Caki2 (cell line): ENCODE measurements at regions not wholly inside any gene's neighbourhood (a gene's known extent, or its start where the extent isn't known, plus 50 kb on each side); places are given as distances from the start of the nearest gene placed in this dataset.
"Not testable (repeated sequence)": the region's sequence is repeated elsewhere in the genome, so short reads cannot be mapped to it uniquely, and the experiment has no call there.

Source experiments
- DNase-seq: peaks from one replicate; pipeline ENCODE4 v3.0.0-alpha.2; 2015; ENCODE audit warnings: low read depth
- in situ Hi-C: cut with HindIII; loops from 2 replicates; pipeline ENCODE4 v1.10.0; 2016; ENCODE audit warnings: low sequenced_read_pairs, low pct_unique_long_range_greater_than_20kb, mixed read lengths

DNA sequence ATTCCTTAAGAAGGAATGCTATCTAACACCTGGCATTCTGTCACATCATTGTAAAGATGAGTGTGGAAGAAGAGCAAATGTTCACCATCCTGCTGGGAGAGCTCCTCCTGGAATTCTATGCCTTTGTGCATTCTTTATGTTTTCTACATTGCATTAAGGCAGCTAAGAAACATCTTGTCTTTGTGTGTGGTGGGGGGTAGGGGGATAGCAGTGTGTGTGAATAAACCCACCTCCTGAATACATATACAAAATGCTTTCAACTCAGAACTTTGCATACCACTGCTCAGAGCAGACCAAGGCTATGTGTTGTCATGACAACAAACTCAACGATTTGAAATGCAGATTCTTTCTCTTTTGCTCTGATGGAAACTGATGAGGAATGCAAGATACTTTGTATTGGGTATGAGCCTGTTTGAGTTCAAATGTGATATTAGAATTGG is 193.6 kb upstream of the KAZN start:
- in situ Hi-C loops = loop anchor here (5.0 kb wide), 1 partner anchor 52 kb away; no protein-coding TSS in a partner anchor
- DNase-seq = no peak

DNA sequence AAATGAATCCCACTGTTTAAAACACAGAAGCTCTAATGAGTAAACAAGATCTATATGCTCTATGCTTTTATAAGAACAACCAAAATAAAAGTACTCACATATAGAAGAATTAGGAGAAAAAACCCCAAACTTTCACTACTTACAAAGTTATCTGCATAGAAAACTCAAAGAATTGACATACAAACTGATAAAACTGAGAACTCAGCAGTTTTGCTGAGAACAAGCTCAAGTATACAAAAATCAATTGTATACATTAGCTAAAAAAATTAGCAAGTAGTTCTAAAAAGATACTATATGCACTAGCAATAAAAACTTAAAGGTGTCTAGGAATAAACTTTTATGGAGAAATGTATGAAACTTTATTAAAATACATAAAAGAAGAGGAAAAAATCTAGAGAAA is 186.2 kb upstream of the KAZN start:
- no peak for DNase-seq
- in situ Hi-C loops = no loop called here

DNA sequence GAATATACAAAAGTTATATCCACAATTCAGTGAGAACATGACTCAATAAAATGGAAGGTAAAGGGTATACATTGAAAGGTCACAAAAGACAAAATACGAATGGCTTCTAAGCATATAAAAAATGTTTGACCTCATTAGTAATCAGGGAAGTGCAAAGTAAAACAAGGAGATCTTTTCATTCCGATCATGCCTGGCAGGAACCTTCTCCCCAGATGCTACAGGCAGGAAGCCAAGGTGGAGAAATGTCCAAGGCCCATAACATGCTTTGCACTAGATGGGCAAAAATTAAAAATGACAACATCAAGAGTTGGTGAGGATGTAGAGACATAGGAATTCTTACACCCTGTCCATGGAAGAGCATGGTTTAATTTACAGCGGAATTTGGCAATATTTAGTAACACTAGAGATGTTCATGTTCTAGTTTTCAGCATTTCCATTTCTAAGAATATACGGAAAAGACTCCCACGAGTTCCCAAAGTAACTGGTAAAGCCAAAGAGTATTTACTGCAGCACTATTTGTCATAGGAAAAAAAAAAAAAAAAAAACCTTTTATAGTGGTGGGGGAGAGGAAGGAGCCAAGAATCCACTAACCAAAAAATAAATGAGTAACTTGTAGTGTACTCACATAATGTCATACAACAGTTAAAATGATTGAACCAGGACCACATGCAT is 184.5 kb upstream of the KAZN start:
- in situ Hi-C loops = no loop called here

DNA sequence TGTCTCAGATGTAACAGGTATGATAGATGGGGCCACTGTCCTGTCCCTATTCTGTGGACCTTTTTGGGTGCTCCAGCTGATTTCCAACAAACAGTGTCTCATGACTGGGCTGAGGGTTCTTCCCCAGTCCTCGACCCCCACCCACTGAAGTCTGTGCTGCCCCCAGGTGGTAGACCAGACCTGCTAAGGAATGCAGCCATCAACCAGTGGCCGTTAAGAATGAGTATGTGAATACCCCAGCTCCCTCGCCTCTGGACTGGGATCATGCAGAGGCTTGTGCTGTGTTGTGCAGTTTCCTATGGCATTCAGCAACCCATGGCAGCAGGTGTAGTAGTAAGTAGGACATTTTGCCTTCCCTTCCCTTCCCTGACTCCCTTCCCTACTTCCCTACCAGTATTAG is 183.1 kb upstream of the KAZN start:
- DNase-seq = no peak
- in situ Hi-C loops = no loop called here

More for the DNA sequence above, 184.5 kb upstream of the KAZN start:
- no peak for DNase-seq

DNA sequence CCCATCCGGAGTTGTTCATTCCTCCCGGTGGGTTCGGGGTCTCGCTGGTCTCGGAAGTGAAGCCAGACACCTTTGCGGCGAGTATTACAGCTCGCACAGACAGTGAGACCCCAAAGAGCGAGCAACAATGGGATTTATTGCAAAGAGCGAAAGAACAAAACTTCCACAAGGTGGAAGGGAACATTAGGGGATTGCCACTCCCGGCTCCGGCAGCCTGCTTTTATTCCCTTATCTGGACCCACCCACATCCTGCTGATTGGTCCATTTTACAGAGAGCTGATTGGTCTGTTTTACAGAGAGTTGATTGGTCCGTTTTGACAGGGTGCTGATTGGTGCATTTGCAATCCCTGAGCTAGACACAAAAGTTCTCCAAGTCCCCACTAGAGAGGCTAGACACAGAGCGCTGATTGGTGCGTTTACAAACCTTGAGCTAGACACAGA is 178.7 kb upstream of the KAZN start:
- in situ Hi-C loops, DNase-seq: not testable (repeated sequence)

DNA sequence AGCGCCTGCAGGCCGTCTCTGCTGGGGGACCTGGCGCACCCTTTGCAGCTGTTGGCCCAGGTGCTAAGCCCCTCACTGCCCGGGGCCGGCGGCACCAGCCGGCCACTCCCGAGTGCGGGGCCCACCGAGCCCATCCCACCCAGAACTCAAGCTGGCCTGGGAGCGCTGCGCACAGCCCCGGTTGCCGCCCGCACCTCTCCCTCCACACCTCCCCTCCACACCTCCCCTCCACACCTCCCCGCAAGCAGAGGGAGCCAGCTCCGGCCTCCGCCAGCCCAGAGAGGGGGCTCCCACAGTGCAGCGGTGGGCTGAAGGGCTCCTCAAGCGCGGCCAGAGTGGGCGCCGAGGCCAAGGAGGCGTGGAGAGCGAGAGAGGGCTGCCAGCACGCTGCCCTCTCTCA is 177.8 kb upstream of the KAZN start:
- DNase-seq = no peak
- in situ Hi-C loops = no loop called here

DNA sequence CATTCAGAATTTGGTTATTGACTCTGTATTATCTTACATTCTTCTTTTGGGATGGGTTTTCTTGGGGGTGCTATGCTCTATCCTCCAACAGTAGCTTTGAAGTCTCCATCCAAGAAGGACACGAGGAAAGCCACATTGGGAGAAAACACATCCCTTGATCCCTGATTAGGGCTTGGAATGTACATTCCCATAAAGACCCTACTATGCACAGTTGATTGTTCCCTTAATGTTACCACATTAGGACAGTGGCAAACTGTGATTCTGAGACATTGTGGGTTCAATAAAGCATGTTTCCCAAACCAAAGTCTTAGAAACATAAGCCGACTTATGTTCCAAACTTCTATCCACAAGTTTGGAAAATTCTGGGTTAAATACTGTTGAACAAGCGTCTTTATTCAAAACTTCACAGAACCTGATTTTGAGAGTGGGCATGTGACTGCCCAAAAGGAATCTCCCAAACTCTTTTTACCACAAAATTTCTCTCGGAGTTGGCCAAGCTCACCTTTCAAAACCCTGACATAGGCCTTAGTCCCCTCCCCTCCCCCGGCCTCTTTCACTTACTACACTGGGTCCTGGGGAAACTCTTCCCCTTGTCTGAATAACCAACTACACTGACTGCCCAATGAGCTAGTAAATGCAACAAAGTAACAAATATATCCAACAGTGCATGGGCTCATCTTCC is 177.0 kb upstream of the KAZN start:
- in situ Hi-C loops = no loop called here
- DNase-seq = no peak

DNA sequence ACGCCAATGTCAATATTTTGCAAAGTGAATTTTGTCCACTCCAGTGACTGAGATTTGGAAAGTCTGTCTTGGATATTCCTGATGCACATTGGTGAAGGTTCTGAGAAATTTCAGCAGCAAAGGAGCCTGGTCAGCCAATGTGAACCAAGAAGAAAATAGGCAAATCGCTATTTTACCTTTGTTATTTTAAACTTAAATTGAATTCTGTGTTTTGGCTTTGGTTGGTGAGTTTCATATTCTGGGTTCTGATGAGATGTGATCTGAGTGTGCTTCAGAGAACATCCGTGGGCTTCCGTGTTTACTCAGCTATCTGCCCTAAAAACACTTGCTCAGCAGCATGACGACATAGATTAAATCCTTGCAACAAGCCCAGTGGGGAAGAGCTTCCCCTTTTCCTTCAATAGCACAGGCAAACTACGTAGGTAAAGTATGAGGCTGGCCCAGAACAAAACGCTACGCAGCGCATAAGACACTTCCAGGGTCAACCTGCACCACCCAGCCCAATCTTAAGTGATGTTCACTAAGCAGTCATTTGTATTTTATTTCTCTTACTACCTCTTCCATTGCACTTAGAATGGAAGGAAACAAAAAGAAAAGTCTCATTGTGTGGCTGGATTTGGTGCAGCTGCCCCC is 176.4 kb upstream of the KAZN start:
- in situ Hi-C loops = no loop called here
- DNase-seq = no peak

DNA sequence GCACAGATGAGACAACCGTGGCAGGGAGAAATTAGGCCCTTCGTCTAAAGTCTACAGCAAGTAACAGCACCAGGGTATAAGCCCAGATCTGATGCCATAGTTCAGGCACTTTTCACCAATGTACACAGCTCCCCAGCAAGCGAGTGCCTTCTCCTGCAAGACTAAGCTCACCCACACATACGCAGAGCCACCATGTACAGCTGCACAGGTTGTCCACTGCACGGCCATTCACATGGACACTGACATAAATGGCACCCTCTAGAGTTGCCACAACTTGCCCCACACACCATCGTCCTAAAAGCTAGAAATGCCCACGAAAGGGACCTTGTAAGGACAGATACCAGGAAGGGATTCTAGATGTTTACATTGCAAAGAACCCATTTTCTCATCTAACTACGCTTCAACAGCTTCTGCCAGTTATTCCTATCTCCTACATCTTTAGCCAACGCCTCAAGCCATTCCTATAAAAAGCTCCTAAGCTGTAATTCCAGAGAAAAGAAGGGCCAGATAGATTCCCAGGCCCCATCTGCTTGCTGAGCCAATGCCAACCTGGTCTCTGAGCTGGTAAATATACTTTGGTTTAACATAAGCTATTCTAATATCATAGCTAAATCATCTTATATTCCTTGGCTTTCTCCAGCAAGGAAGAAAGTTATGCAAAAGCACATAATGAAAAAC is 174.0 kb upstream of the KAZN start:
- no peak for DNase-seq
- in situ Hi-C loops = no loop called here

DNA sequence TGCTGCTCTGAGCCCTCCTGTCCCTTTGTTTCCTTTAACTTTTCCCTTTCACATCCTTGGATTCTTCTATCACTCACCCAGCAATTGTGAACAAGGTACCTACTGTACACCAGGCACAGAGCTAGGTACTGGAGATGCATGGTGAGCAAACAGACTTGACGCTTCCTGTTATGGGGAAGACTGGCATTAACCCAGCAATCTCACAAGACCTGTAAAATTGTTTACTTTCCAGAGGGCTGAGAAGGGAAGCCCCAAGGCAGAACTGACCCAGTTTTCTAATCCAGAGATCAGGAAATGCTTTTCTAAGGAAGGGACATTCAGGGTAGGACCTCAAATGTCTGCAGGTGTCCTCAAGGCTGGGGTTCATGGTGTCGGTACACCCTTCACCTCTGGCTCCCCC is 171.6 kb upstream of the KAZN start:
- DNase-seq = no peak
- in situ Hi-C loops = no loop called here

DNA sequence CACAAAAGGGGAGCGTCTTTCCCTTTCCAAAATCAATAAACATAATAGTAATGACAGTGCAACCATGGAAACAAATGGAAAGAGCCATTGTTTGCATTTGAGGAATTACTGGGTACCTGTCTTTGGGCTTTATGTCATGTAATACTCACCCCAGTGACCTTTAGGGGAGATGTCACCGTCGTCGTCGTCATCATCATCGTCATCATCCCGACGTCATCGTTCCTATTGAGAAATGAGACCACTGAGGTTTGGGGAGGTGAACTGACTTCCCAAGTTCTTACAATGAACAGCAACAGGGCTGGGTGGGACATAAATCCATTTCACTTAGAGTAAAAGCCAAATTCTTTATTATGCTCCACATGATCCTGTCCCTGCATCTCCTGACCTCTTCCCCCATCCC is 168.9 kb upstream of the KAZN start:
- in situ Hi-C loops = no loop called here
- no peak for DNase-seq

DNA sequence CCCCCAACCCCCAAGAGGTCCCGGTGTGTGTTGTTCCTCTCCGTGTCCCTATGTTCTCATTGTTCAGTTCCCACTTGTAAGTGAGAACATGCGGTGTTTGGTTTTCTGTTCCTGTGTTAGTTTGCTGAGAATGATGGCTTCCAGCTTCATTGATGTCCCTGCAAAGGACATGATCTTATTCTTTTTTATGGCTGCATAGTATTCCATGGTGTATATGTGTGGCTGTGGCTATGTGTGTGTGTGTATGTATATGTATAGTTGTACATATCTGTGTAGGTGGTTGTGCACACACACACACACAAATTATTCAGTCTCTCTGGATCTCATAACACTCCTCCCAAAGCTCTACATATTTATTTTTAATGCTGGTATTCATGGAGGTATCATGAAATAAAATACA is 165.8 kb upstream of the KAZN start:
- in situ Hi-C loops = not testable (repeated sequence)

DNA sequence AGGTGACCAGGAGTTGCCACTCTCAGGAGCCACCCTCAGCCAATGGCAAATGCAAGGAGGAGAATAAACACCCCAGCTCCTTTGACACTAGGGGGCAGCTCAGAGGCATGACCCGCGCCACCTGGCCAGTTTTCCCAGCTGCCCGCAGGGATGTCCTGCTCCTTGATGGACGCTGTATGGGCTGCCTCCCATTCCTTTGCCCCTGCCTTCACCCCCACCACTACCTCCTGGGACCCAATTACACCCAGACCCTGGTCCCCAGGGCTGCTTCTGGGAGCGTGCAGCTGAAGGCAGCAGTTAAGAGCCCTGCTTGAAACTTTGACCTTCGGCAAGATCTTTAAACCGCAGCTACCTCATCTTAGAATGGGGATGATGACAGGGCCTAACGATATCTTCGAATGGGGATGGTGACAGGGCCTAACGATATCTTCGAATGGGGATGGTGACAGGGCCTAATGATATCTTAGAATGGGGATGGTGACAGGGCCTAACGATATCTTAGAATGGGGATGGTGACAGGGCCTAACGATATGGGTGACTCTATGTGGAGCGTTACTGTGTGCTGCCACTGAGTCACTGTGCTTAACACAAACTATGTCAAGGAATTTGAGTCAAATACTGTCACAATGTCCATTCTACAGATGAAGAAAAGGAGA is 163.0 kb upstream of the KAZN start:
- in situ Hi-C loops = no loop called here
- DNase-seq = no peak

More for the DNA sequence above, 165.8 kb upstream of the KAZN start:
- DNase-seq = not testable (repeated sequence)

DNA sequence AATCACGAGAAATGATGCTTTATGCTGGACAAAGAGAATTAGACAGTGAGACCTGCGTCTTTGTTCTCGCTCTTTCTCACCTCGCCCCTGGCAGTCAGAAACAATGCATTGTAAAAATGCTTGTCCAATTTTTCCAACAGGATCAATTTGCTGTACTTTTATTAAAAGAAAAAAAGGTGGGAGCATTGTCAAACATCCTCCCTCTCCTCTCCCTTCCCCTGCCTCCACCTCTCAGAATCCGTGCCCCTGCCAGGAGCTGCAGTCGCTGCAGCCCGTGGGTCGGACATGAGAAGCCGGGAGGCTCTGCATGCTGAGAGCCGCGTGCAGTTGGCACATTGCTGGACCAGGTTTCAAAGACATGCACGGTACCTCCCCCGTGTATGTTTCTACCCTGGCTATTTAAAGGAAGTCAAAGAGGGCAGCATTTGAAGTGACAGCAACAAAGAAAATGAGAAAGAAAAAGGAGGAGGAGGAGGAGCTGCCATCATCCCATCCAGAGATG is 161.0 kb upstream of the KAZN start:
- in situ Hi-C loops = no loop called here
- DNase-seq = no peak

DNA sequence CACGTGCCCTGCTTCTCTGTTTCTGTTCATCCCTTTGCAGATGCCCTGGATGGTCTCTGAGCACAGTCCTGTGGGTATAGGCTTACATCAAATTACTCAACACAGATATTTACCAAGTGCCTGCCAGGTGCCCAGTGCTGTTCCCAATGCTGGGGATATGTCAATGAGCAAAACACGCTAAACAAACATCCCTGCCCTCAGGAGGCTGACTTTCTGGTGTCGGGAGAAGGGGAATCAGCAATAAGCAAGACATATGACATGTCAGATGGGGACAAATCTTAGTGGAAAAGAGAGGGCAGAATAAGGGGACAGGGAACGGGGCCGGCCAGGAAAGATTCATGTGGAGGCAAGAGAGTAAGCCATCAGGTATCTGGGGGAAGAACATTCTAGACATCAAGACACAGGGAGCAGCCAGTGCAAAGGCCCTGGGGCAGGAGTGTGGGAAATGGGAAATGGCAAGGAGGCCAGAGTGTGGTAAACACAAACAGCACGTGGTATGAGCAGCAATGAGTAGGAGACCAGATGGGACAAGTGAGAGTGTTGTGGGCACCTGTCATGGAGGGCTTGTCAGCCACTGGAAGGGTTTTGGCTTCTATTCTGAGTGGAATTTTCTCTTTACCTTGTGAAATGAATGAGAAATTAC is 160.2 kb upstream of the KAZN start:
- DNase-seq = no peak
- in situ Hi-C loops = no loop called here

DNA sequence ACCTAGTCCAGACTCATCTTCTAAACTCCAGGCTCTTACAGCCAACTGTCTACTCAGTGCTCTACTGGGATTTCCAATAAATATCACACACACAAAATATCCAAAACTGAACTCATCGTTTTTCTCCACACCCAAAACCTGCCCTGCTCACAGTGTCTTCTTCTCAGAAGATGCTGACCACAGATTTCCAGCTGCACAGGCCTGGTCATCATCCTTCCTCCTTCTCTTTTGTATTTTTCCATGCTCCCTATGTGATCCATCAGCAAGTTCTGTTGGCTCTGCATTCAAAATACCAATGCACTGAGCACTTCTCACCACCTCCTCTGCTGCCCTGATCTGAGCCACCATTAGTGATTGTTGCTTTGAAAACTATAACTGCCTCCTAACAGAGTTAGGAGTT is 159.5 kb upstream of the KAZN start:
- no peak for DNase-seq

DNA sequence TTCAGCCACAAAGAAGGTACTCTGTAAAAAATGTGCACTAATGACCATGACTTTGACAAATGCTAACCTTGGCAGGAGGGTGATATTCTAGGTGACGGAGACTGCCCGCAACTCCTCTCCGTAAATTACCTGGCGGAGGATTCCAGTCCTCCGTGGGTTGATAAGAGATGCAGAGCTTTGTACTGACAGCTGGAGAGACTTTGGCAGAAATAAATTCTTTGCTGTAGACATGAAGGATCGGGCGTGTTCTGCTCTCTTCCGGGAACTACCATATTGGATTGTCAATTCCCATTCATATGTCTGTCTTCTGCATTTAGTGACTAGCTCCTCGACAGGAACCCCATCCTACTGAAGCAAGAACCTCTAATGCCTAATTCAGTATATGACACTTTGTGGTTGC is 158.3 kb upstream of the KAZN start:
- DNase-seq = no peak
- in situ Hi-C loops = no loop called here

More for the DNA sequence above, 159.5 kb upstream of the KAZN start:
- in situ Hi-C loops = no loop called here

DNA sequence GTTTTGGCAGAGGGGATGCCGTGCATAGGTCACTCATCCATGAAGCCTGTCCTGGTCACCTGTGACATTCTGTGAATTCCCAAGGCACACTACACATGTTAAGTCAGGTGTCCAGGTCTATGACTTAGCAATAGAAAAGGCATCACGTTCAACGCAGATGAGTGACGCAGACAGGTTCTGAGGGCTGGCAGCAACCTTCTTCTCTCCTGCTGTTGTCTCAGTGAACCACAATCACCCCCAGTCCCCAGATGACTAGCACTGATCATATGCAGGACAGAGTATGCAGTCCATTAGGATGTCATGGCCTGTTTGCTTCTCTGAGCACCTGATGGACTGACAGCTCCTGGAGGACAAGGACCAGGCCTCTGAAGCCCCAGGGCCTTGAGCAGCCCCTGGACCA is 157.8 kb upstream of the KAZN start:
- in situ Hi-C loops = no loop called here
- no peak for DNase-seq
